Uterus (tissue), 3 donors: ENCODE measurements at regions not wholly inside any gene's neighbourhood (a gene's known extent, or its start where the extent isn't known, plus 50 kb on each side); places are given as distances from the start of the nearest gene placed in this dataset.

Experiments
- DNase-seq, 2 donors: peaks; one replicate each; pipeline ENCODE4 v3.0.0-alpha.2; 2019 to 2020
- H3K27ac ChIP-seq, 2 donors: fragments of 200-600 bp; sonication (generic); 1 replicate in 1 of 2; 2 replicates in 1 of 2; pipeline ENCODE4 v1.5.1; 2016 to 2018
- H3K27me3 ChIP-seq, 2 donors: fragments of 200-600 bp; sonication (generic); one replicate each; pipeline ENCODE4 v1.5.1; 2018 to 2019; ENCODE audit warnings: control low read depth in 1 of 2
- H3K36me3 ChIP-seq, 2 donors: fragments of 200-600 bp; sonication (generic); one replicate each; pipeline ENCODE4 v1.5.1; 2019; ENCODE audit warnings: control low read depth in 1 of 2
- H3K4me1 ChIP-seq, 2 donors: fragments of 200-600 bp; sonication (generic); one replicate each; pipeline ENCODE4 v1.5.1; 2018 to 2019; ENCODE audit warnings: control low read depth in 1 of 2
- H3K4me3 ChIP-seq, 2 donors: fragments of 200-600 bp; sonication (generic); 1 replicate in 1 of 2; 2 replicates in 1 of 2; pipeline ENCODE4 v1.5.1; 2018 to 2019; ENCODE audit warnings: mild to moderate bottlenecking in 1 of 2
- H3K9me3 ChIP-seq, 2 donors: fragments of 200-600 bp; sonication (generic); one replicate each; pipeline ENCODE4 v1.5.1; 2019; ENCODE audit warnings: control low read depth in 1 of 2
- POLR2A ChIP-seq, 2 donors: fragments of 450-650 bp; IDR thresholded peaks; one replicate each; pipeline ENCODE4 v1.6.1; 2016; ENCODE audit warnings: antibody characterized with exemption in 2 of 2, mild to moderate bottlenecking in 1 of 2, moderate library complexity in 1 of 2
- intact Hi-C: fragments of 100-400 bp; cut with DNase I; formaldehyde crosslinking; loops from one replicate; pipeline ENCODE4 v1.15.1; 2023; ENCODE audit warnings: low total_unique reads
- TF ChIP-seq, protein P1 (sequence below), 4 experiments: fragments of 200-600 bp in 2 of 4; fragments of 450-650 bp in 2 of 4; sonication (generic) in 2 of 4; IDR thresholded peaks; one replicate each; pipeline ENCODE4 v1.5.1; 2016 to 2019; ENCODE audit warnings: antibody characterized with exemption in 4 of 4, mild to moderate bottlenecking in 2 of 4, moderate library complexity in 1 of 4
- donor health status: DM: yes; HTN: yes; CAD: no.

DNA sequence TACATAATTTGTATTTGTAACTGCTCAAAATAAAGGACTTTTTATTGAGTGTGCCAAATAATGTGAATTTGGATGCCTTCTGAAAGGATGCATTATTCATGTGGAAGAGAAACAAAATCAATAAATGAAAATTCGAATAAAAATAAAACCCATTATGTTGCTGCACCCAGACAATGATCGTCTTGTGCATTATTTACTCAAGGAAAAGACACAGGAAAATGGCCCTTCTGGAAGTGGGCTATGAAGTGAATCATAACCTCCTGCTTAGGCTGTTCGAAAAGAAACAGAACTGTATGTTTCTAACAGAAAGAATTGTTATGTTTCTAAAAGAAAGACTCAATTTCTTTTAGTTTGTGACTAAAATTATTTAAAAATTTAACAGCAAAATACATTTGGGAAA lies 168.9 kb upstream of the NFIB start:
- Histone ChIP-seq H3K9me3 (no peaks in the 10 kb centered on the region), H3K36me3 (no peaks in the 10 kb centered on the region), H3K27me3 (no peaks in the 10 kb centered on the region), H3K4me3 (no peak overlapping the region), H3K27ac (no peak overlapping the region), H3K4me1 (no peaks in the 10 kb centered on the region)
- no peak for DNase-seq
- TF ChIP-seq, protein P1, sequence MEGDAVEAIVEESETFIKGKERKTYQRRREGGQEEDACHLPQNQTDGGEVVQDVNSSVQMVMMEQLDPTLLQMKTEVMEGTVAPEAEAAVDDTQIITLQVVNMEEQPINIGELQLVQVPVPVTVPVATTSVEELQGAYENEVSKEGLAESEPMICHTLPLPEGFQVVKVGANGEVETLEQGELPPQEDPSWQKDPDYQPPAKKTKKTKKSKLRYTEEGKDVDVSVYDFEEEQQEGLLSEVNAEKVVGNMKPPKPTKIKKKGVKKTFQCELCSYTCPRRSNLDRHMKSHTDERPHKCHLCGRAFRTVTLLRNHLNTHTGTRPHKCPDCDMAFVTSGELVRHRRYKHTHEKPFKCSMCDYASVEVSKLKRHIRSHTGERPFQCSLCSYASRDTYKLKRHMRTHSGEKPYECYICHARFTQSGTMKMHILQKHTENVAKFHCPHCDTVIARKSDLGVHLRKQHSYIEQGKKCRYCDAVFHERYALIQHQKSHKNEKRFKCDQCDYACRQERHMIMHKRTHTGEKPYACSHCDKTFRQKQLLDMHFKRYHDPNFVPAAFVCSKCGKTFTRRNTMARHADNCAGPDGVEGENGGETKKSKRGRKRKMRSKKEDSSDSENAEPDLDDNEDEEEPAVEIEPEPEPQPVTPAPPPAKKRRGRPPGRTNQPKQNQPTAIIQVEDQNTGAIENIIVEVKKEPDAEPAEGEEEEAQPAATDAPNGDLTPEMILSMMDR (IDR thresholded peaks at IDR 0.05): no peak
- TF ChIP-seq POLR2A (IDR thresholded peaks at IDR 0.05): no peak
- intact Hi-C loops: no loop called here

DNA sequence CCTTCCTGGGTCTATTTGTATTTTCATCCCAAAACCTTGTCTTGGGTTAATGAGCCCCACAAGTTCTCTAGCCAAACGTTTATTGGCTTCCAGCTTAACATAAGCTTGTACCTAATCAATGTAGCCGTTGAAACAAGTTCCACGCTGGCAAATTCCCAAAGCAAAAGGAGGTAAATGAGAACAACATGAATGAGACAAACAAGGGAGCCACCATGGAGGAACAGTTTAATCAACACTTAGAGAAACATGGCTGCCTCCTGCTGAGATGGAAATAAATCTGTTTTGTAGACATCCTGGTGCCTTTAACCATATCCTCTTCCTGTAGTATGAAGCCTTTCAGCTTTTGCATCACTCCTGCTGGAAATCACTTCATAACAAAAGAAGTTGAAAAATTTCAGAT lies 166.6 kb upstream of the NFIB start:
- intact Hi-C loops: no loop called here
- TF ChIP-seq POLR2A (IDR thresholded peaks at IDR 0.05): no peak
- TF ChIP-seq, protein P1 (IDR thresholded peaks at IDR 0.05): no peak

DNA sequence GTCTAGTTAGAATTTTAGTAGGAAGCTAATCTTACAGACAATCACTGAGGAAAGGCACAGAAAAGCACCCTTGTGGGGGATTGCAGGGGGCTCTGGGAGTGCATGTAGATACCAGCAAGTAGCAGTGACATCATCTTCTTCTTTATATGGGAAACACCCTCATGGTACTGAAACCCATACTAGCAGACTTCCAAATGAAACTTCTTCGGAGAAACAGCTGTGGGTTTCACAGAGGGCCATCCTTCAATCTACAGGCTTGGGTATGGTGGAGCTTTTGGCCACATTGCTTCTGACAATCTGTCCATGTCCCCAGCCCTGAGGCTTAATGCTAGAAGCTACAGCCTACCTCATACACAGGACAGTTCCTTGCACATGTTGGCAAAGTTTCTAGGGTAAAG lies 165.2 kb upstream of the NFIB start:
- H3K27me3 ChIP-seq: no peaks in the 10 kb centered on the region
- no peak overlapping the region for H3K4me3 ChIP-seq
- intact Hi-C loops: no loop called here
- H3K9me3 ChIP-seq: no peaks in the 10 kb centered on the region
- TF ChIP-seq, protein P1 (IDR thresholded peaks at IDR 0.05): no peak
- no peak for TF ChIP-seq POLR2A (IDR thresholded peaks at IDR 0.05)
- no peak overlapping the region for H3K27ac ChIP-seq
- H3K36me3 ChIP-seq: no peaks in the 10 kb centered on the region
- no peaks in the 10 kb centered on the region for H3K4me1 ChIP-seq
- no peak for DNase-seq

More for the DNA sequence above, 166.6 kb upstream of the NFIB start:
- no peak overlapping the region for H3K27ac ChIP-seq
- H3K36me3 ChIP-seq: no peaks in the 10 kb centered on the region
- no peaks in the 10 kb centered on the region for H3K27me3 ChIP-seq
- no peaks in the 10 kb centered on the region for H3K9me3 ChIP-seq
- no peaks in the 10 kb centered on the region for H3K4me1 ChIP-seq
- no peak overlapping the region for H3K4me3 ChIP-seq
- DNase-seq: no peak

DNA sequence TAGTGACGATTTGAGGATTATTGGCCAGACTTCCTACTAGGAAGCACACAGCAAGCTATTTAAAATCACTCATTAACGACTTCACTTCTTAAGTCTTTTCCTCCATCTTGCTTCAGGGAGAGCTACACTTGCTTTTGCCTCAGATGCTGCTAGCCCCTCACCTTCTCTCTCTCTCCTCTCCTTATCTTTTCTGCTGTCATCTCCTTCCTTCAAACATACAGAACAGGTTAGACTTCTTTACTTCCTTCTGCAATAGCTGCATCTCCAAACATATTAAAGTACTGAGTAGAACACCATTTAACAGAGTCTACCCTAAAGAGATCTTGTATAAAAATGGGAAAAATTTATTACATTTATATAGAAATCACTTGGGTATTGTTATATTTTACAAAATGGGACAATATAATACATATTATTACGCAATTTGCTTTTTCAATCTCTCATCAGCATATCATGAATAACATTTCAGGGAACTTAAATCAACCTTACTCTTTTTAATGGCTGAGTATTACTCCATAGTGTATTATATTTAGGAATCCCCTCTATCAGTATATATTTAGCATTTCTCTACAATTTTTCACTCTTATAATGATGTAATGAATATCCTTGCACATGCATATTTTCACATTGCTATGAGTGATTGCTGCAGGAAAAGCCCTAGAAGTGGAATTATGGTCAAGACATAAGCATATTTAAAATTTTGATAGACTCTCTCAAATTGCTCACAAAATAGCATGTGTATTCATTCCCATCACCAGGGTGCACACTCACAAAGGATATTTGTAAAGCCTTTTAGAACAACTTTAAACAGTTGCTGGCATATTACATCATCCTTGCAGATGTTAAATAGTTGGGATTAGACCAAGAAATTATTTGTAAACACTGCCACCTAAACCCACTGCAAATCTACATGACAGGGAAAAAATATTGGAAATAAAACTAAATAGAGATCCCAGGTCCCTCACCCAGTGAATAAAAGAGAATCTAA lies 164.5 kb upstream of the NFIB start:
- TF ChIP-seq, protein P1 (IDR thresholded peaks at IDR 0.05): no peak
- TF ChIP-seq POLR2A (IDR thresholded peaks at IDR 0.05): no peak
- H3K27me3 ChIP-seq: no peaks in the 10 kb centered on the region
- H3K4me1 ChIP-seq: no peaks in the 10 kb centered on the region
- H3K9me3 ChIP-seq: no peaks in the 10 kb centered on the region
- H3K36me3 ChIP-seq: no peaks in the 10 kb centered on the region
- no peak for DNase-seq
- H3K27ac ChIP-seq: no peak overlapping the region
- intact Hi-C loops: no loop called here
- no peak overlapping the region for H3K4me3 ChIP-seq

DNA sequence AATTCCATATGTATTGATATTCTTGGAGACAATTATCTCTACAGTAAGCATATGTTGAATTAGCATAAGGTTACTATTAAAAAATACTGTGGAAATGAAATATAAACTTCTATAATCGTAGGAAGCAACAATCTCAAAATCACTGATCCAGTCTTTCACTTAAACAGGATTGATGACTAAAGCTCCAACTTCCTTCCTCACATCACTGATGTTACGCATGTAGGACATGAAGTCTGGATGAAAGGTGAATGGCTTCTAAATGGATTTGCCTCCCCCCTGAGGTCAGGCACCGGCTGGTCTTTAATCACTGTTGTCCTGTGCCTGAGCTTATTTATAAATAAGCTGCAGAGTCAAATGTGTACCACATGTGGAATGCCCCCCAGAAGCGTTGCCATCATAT lies 157.1 kb upstream of the NFIB start:
- Histone ChIP-seq H3K4me3 (no peak overlapping the region), H3K27ac (no peak overlapping the region), H3K4me1 (no peaks in the 10 kb centered on the region), H3K9me3 (no peaks in the 10 kb centered on the region), H3K36me3 (no peaks in the 10 kb centered on the region), H3K27me3 (no peaks in the 10 kb centered on the region)
- intact Hi-C loops: no loop called here
- TF ChIP-seq, protein P1 (IDR thresholded peaks at IDR 0.05): no peak
- no peak for TF ChIP-seq POLR2A (IDR thresholded peaks at IDR 0.05)
- no peak for DNase-seq
